BE2C (cell line): ENCODE measurements at regions not wholly inside any gene's neighbourhood (a gene's known extent, or its start where the extent isn't known, plus 50 kb on each side); places are given as distances from the start of the nearest gene placed in this dataset.

ENCODE experiments used
- DNase-seq: peaks from one replicate; pipeline ENCODE4 v3.0.0-alpha.2; 2020
- H3K27me3 ChIP-seq: fragments of 250-450 bp; sonication (Bioruptor Pico); 2 replicates; pipeline ENCODE4 v1.5.1; 2020; ENCODE audit warnings: mild to moderate bottlenecking
- H3K36me3 ChIP-seq: fragments of 250-450 bp; sonication (Bioruptor Pico); 2 replicates; pipeline ENCODE4 v1.5.1; 2020; ENCODE audit warnings: mild to moderate bottlenecking
- H3K4me1 ChIP-seq: fragments of 250-450 bp; sonication (Bioruptor Pico); 2 replicates; pipeline ENCODE4 v1.5.1; 2020
- H3K4me3 ChIP-seq: 2 replicates; pipeline ENCODE4 v1.5.1; 2011; ENCODE audit warnings: low read depth, low read length
- H3K9me3 ChIP-seq: fragments of 250-450 bp; sonication (Bioruptor Pico); 2 replicates; pipeline ENCODE4 v1.5.1; 2020
- TF ChIP-seq, protein P1 (sequence below): IDR thresholded peaks from 2 replicates; pipeline ENCODE4 v1.5.1; 2012; ENCODE audit warnings: mild to moderate bottlenecking, low read depth, low read length

DNA sequence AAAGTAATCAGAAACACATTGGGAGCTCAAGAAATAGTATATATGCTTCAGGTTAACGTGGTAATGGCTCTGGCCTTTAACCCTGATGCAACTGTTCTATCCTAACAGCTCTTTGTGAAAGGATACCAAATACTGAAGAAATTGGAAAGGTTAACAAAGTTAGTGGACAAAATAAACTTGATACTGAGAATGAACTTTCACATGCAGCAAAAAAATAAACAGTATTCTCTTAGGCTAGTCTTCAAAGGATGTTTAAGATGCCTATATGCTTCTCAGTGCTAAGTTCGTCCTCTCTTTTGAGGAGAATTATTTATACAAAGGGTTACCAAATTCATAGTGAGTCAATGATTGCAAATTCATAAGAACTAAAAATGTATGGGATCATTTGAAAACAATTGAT is 256.2 kb upstream of the FERD3L start:
- H3K27me3 ChIP-seq = peaks cover 5% of the 10 kb centered on the region
- no peak overlapping the region for H3K4me3 ChIP-seq
- H3K9me3 ChIP-seq = no peaks in the 10 kb centered on the region
- TF ChIP-seq, protein P1, sequence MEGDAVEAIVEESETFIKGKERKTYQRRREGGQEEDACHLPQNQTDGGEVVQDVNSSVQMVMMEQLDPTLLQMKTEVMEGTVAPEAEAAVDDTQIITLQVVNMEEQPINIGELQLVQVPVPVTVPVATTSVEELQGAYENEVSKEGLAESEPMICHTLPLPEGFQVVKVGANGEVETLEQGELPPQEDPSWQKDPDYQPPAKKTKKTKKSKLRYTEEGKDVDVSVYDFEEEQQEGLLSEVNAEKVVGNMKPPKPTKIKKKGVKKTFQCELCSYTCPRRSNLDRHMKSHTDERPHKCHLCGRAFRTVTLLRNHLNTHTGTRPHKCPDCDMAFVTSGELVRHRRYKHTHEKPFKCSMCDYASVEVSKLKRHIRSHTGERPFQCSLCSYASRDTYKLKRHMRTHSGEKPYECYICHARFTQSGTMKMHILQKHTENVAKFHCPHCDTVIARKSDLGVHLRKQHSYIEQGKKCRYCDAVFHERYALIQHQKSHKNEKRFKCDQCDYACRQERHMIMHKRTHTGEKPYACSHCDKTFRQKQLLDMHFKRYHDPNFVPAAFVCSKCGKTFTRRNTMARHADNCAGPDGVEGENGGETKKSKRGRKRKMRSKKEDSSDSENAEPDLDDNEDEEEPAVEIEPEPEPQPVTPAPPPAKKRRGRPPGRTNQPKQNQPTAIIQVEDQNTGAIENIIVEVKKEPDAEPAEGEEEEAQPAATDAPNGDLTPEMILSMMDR = no peak
- no peaks in the 10 kb centered on the region for H3K4me1 ChIP-seq
- DNase-seq = no peak
- no peaks in the 10 kb centered on the region for H3K36me3 ChIP-seq

DNA sequence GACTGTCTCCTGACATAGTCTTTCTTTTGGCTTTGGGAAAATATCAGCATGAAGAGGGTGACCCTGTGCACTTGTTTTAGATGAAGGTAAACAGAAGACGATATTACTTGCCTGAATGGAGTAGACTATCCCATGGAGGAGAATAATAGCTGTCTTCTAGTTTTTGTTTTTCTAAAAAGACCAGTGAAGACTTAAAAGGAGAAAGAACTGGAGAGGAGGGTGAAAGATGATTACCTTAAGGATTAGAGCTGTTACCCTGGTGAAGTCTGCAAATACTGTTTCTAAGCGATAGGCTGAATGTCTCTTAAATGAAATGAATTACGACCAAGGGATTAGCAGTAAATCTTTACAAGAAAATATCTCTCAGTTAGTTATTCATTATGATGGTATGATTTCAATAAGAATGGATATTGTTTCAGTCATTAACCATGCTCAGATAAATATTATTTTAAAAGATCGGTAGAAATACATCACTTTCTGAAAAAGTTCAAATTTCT is 255.6 kb upstream of the FERD3L start:
- Histone ChIP-seq H3K9me3 (no peaks in the 10 kb centered on the region), H3K4me3 (no peak overlapping the region), H3K4me1 (no peaks in the 10 kb centered on the region), H3K36me3 (no peaks in the 10 kb centered on the region), H3K27me3 (peaks cover 5% of the 10 kb centered on the region)
- TF ChIP-seq, protein P1 = no peak
- DNase-seq = no peak

DNA sequence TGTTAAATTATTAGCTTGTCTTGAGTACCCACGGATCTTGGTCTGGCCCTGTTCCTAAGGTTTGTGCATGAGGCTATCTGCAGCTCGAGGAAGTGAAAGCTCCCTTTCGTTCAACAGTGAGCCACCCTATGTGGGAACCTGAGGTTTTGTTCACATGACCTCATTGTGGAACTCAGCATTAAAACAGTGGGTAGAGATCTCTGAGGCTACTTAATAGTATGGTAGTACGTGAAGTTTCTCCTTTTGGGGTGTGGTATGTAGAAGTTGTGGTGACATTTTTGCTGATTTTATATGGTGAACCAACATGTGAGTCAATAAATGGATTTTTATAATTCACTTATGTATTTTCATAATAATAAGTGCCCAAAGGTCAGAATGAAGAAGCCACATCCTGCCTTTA is 252.7 kb upstream of the FERD3L start:
- Histone ChIP-seq H3K9me3 (no peaks in the 10 kb centered on the region), H3K4me3 (no peak overlapping the region), H3K36me3 (no peaks in the 10 kb centered on the region), H3K27me3 (peaks cover 5% of the 10 kb centered on the region), H3K4me1 (no peaks in the 10 kb centered on the region)
- no peak for DNase-seq
- TF ChIP-seq, protein P1 = no peak

DNA sequence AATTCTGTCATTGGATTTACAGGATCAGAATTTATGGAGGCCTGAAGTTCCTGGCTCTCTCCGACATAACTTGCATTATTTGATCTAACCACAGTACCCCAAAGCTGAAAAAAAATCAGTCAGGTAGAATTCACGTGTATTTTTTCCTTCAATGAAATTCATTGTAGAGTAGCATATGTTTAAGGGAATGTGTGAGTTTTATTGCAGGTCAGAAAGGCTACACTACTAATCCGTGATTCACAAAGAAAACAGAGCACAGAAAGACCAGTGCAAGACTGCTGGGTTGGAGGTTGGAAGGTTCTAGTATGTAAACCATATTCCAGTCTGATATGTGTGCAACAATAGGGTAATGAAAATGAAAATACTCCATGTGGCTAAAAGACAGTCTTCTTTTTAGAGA is 247.0 kb upstream of the FERD3L start:
- TF ChIP-seq, protein P1 = no peak
- H3K36me3 ChIP-seq = no peaks in the 10 kb centered on the region
- no peak overlapping the region for H3K4me3 ChIP-seq
- DNase-seq = no peak
- H3K27me3 ChIP-seq = no peaks in the 10 kb centered on the region; the same call in 1 of the 2 replicates
- no peaks in the 10 kb centered on the region for H3K4me1 ChIP-seq
- H3K9me3 ChIP-seq = no peaks in the 10 kb centered on the region

DNA sequence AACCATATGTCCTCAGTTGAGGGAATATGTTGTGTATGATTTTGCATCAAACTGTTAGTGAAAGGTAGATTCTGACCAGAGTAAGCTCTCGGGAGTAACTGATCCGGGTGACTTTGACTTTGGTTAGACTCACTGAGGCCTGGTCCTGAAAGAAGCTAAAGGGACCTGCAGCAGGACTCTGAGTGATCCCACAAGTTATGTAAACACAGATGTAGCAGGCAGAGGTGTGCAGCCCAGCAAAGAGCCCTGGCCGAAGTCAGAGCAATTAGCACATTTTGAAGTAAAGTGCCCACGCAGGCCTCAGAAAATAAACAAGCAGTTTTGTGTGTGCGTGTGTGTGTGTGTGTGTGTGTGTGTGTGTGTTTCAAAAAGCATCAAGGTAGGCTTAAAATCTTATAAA is 245.6 kb upstream of the FERD3L start:
- H3K4me3 ChIP-seq = no peak overlapping the region
- DNase-seq = no peak
- no peaks in the 10 kb centered on the region for H3K36me3 ChIP-seq
- H3K27me3 ChIP-seq = no peaks in the 10 kb centered on the region; the same call in 1 of the 2 replicates
- TF ChIP-seq, protein P1 = no peak
- no peaks in the 10 kb centered on the region for H3K4me1 ChIP-seq
- no peaks in the 10 kb centered on the region for H3K9me3 ChIP-seq

DNA sequence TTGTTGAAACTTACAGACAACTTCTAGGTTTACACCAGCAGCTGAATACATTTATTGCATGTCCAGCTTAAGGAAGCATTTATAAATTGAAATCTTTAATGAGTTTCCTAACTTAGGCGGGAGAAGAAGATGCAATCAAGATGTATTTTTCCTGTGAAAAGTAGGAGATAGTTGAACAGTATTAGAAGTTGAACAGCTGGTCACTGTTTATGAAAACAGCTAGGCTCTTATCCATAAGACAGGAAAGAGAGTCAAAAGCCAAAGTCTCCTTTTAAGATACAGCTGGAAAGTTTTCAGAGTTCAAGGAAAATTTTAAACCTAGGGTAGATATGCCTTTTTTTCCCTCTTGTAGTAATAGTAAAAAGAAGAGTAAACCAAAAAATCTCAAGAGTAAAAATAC is 236.1 kb upstream of the FERD3L start:
- TF ChIP-seq, protein P1 = no peak
- DNase-seq = no peak
- H3K27me3 ChIP-seq = no peaks in the 10 kb centered on the region; the same call in 1 of the 2 replicates
- no peak overlapping the region for H3K4me3 ChIP-seq
- no peaks in the 10 kb centered on the region for H3K36me3 ChIP-seq
- no peaks in the 10 kb centered on the region for H3K4me1 ChIP-seq
- no peaks in the 10 kb centered on the region for H3K9me3 ChIP-seq
